NCI-H1417 treated with DMSO at 0.1 percent for 48 hours (cell line): ENCODE measurements at regions not wholly inside any gene's neighbourhood (a gene's known extent, or its start where the extent isn't known, plus 50 kb on each side); places are given as distances from the start of the nearest gene placed in this dataset.
"Not testable (repeated sequence)": the region's sequence is repeated elsewhere in the genome, so short reads cannot be mapped to it uniquely, and the experiment has no call there.

Experiments used
- DNase-seq: peaks from one replicate; lab custom pipeline; 2025; lab: John Stamatoyannopoulos, UW

DNA sequence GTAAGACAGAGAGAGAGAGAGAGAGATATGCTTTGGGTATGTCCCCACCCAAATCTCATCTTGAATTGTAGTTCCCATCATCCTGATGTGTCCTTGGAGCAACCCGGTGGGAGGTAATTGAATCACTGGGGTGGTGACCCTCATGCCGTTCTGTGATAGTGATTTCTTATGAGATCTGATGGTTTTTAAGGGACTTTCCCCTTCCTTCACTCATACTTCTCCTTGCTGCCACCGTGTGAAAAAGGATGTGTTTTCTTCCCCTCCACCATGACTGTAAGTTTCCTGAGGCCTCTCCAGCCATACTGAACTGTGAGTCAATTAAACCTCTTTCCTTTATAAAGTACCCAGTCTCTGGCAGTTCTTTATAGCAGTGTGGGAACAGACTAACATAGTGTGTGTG, 60.3 kb downstream of the EOMES start:
- no peak for DNase-seq

GRCh38 chr3:27659279-27660021, 62.7 kb downstream of the EOMES start:
- DNase-seq = no peak

DNA sequence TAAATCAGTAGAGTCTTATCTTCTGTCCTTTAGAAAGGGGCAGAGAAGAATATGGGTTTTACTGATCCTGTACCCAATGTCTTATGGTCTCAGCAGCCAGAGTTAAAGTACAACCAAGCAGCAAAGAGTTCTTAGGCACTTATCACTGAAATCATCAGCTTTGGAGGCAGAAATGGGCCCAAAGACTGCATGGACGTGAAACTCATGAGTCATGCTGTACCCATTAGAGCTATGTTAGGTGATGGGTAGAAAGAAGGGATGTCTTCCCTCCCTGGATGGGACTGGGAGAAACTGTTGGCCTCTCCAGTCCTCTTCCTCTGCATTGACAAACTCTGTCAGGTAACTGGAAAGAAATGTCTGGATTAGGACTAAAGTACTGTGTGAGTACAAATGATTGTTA, 63.4 kb downstream of the EOMES start:
- no peak for DNase-seq

- no peak for DNase-seq
These were observed 64.3 kb downstream of the EOMES start for GRCh38 chr3:27657871-27658270.

DNA sequence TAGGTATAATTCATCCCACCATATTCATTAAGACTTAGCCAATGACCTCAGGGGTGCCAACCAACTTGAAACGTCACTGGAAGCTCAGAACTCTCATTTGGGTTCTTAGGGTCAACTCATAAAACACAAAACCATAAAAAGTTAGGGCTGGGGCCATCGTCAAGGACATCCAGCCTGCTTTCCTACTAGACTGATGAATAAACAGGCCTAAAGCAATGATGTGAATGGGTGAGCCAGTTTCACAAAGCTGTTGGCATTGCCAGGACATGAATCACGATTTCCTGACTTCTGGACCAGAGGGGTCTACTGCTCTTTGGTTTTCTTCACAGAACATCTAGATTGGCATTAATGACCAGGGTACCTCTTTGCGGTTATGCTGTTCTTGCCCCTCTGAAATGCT, 64.7 kb downstream of the EOMES start:
- DNase-seq = no peak

- DNase-seq = no peak
These were observed 65.3 kb downstream of the EOMES start for GRCh38 chr3:27656790-27657189.

- no peak for DNase-seq
These were observed 66.6 kb downstream of the EOMES start for GRCh38 chr3:27655547-27655946.

DNA sequence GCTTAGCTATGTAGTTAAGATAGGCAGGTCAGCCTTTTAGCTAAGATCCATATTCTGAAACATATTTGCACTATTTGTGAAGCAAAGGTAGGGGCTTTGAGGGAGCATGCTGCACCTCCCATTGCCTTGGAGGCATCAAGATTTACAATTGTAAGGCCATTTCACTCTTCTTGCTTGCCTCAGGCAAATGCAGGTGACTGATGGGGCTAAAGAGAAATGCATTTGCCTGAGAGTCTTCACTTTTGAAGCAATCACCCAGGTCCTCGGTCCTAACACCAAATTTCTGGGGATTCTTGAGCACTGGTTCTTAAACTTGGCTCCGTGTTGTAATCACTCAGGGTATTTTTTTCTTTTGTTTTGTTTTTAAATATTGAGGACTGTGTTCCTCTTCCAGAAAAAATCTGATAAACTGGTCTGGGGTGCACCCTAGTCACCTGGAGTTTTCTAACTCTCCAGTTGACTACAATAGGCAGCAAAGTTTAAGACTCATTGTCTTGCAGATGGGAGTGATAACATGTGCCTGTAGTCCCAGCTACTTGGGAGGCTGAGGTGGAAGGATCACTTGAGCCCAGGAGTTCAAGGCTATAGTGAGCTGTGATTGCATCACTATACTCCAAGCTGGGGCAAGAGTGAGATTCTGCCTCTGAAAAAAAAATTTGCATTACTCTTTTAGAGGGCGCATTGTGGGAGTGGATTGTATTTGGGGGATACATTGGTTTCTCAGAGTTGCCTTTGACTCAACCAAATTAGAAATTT, 68.1 kb downstream of the EOMES start:
- DNase-seq = no peak

- DNase-seq = no peak
These were observed 72.8 kb downstream of the EOMES start for GRCh38 chr3:27649277-27649676.

DNA sequence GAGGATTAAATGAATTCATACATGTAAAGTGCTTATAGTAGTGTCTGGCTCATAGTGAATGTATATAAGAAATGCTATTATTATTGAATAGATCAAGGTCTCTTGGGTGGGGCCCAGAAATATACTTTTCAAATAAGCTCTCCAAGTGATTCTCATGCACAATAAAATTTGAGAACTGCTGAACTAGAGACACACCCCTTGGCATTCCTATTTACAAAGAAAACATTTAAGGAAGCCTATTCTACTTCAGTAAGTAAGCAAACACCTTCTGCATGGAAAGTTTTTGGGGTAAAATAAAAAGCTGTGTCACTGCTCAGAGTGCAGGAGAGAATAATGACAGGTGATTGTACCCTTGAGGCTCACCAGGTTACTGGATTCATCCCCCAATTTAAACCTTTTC, 75.2 kb downstream of the EOMES start:
- no peak for DNase-seq

DNA sequence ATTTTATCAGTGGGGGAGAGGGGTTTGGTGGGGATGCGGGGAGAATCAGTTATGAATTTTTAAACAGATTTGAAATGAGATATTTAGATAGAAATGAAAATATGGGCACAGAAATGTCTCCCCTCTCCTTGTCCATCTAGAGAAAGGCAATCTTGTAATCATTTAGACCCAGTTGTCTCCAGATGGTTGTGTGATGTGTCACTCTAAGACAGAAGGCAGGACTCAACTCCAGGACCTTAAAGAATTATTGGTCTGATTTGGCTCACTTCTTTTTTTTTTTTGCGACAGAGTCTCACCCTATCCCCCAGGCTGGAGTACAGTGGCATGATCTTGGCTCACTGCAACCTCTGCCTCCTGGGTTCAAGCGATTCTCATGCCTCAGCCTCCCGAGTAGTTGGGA, 77.2 kb downstream of the EOMES start:
- DNase-seq = no peak

DNA sequence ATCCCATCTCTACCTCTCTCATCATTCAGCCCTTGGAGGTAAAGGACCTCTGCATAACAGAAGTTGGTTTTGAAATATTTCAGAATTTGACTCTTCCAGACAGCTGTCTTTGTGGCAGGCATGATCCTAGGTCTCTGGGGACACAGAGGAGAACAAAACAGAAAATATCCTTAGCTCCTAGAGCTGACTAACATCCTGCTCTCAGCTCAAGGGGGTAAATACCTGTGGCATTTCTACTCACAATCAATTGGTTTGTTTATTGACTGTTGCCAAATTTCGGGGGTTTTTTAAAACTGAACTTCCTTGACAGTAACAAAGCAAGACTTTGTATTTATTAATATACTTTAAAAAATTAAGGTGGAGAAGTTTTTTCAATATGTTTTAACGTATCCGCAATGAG, 78.8 kb downstream of the EOMES start:
- no peak for DNase-seq

- no peak for DNase-seq
These were observed 79.3 kb downstream of the EOMES start for GRCh38 chr3:27642796-27643195.

DNA sequence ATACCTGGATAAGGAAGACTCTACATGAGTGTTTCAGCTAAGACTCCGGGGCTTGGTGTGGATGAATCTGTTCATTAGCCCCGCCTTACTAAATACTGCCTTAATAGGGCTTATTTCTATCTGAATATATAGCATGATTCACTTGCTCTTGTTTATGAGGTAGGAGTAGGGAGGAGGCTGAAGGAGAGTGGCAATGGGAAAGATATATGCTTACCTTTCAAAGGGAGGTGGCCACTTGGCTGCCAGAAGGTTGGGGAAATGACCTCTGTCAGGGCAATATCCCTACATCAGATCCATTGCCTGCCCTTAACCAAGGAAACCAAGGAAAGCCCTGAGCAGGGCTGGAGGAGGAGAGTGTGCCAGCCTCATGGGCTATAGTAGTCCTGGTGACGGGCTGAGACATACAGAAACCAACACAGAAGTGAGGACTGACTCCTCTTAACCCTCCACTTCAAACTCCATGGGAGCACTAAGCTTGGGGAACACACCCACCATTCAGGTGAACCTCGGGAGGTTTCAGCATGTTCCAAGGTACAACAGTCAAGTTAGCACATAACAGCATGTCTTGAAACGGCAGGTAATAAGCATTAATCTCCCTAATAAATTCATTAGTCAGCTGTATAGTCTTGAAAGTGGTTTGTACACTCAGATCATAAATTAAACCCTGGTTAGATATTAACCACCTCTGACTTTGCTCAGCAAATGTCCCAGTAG, 80.1 kb downstream of the EOMES start:
- DNase-seq = no peak

GRCh38 chr3:27641271-27641800, 80.8 kb downstream of the EOMES start:
- DNase-seq = no peak

- no peak for DNase-seq
These were observed 82.9 kb downstream of the EOMES start for GRCh38 chr3:27639271-27639670.

GRCh38 chr3:27638594-27638993, 83.5 kb downstream of the EOMES start:
- DNase-seq = no peak

GRCh38 chr3:27637346-27637995, 84.7 kb downstream of the EOMES start:
- DNase-seq = no peak

GRCh38 chr3:27635006-27635405, 87.1 kb downstream of the EOMES start:
- DNase-seq = not testable (repeated sequence)

DNA sequence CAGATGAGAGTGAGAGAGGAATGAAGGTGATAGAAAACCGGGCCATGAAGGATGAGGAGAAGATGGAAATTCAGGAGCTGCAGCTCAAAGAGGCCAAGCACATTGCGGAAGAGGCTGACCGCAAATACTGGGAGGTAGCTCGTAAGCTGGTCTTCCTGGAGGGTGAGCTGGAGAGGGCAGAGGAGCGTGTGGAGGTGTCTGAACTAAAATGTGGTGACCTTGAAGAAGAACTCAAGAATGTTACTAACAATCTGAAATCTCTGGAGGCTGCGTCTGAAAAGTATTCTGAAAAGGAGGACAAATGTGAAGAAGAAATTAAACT, 88.9 kb downstream of the EOMES start:
- no peak for DNase-seq

DNA sequence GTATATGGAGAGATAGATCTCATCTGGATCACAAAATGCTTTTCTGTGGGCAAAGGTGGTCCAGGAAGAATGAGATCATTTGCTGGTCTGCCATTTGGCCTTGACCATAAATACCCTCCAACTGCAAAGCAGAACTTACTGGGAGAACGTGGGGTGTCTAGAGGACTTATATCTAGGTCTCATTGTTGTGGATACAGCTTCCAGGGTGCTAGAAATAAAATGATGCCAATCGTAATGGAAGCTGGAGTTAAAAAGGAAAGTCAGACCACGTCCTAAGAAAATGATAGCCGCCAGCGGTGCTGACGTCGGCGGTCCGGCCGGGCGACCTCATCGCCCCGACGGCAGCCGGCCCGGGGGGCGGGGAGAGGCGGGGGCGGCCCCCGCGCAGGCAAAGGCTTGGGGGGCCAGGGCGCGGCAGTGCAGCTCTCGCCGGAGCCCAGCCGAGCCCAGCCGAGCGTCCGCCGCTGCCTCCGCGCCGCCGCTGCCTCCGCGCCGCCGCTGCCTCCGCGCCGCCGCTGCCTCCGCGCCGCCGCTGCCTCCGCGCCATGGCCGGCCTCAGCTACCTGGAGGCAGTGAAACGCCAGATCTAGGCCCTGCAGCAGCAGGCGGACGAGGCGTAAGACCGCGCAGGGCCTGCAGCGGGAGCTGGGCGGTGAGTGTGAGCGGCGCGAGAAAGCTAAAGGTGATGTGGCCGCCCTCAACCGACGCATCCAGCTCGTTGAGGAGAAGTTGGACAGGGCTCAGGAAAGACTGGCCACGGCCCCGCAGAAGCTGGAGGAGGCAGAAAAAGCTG, 89.5 kb downstream of the EOMES start:
- no peak for DNase-seq

DNA sequence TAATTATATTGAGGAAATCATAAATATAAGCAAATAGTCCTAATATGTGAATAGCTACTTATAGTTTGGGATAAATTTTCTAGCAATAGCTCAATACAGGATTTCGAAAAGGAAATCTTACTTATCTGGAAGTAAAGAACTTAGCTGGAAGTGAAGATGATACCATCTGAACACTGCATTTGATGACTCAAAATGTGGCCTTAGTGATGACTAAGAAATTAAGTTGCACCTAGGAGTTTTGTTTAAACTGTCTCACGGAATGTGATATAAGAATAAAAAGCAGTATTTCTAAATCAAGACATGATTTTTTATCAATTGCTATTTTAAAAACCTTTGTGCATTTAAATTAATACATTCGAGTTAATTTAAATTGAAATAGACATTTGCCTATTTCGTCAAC, 91.2 kb downstream of the EOMES start:
- no peak for DNase-seq
